ENCODE measurements at regions not wholly inside any gene's neighbourhood (a gene's known extent, or its start where the extent isn't known, plus 50 kb on each side); places are given as distances from the start of the nearest gene placed in this dataset.

- TF ChIP-seq CTCF (IDR thresholded peaks at IDR 0.05) (no peak), EZH2 (IDR thresholded peaks at IDR 0.05) (no peak)
These were observed 265.0 kb upstream of the GADL1 start for GRCh38 chr3:31159331-31160039.

Data from neural progenitor cell (in vitro differentiated cells).